ENCODE measurements at regions not wholly inside any gene's neighbourhood (a gene's known extent, or its start where the extent isn't known, plus 50 kb on each side); places are given as distances from the start of the nearest gene placed in this dataset.
"Not testable (repeated sequence)": the region's sequence is repeated elsewhere in the genome, so short reads cannot be mapped to it uniquely, and the experiment has no call there.

- peaks cover 10% of the 10 kb centered on the region for H3K9me3 Mint-ChIP-seq
- no peaks in the 10 kb centered on the region for H3K4me1 Mint-ChIP-seq (ENCODE audit: low read depth)
- CTCF ChIA-PET: no interaction called here
- intact Hi-C loops (cut with micrococcal nuclease): no loop called here
- no peaks in the 10 kb centered on the region for H3K36me3 Mint-ChIP-seq (ENCODE audit: low read depth)
- peaks cover 2% of the 10 kb centered on the region for H3K27me3 Mint-ChIP-seq (ENCODE audit: low read depth)
- no peak overlapping the region for H3K4me3 Mint-ChIP-seq
- DNase-seq: no peak
- H3K27ac Mint-ChIP-seq: no peak overlapping the region
Observed at GRCh38 chr12:19771858-19772257, 332.6 kb downstream of the AEBP2 start.

GRCh38 chr12:19772776-19773175, 333.5 kb downstream of the AEBP2 start:
- intact Hi-C loops (cut with micrococcal nuclease): no loop called here
- H3K9me3 Mint-ChIP-seq: peaks cover 10% of the 10 kb centered on the region
- CTCF ChIA-PET: no interaction called here
- no peak overlapping the region for H3K4me3 Mint-ChIP-seq
- H3K36me3 Mint-ChIP-seq (ENCODE audit: low read depth): no peaks in the 10 kb centered on the region
- H3K27me3 Mint-ChIP-seq (ENCODE audit: low read depth): peaks cover 2% of the 10 kb centered on the region
- H3K27ac Mint-ChIP-seq: no peak overlapping the region
- no peak for DNase-seq
- H3K4me1 Mint-ChIP-seq (ENCODE audit: low read depth): no peaks in the 10 kb centered on the region

GRCh38 chr12:19775241-19775640, 335.9 kb downstream of the AEBP2 start:
- Mint-ChIP-seq H3K4me1 (ENCODE audit: low read depth) (no peaks in the 10 kb centered on the region), H3K27ac (no peak overlapping the region), H3K4me3 (no peak overlapping the region), H3K27me3 (ENCODE audit: low read depth) (peaks cover 2% of the 10 kb centered on the region), H3K9me3 (peaks cover 10% of the 10 kb centered on the region), H3K36me3 (ENCODE audit: low read depth) (no peaks in the 10 kb centered on the region)
- intact Hi-C loops (cut with micrococcal nuclease): no loop called here
- no peak for DNase-seq
- CTCF ChIA-PET: no interaction called here

- H3K27me3 Mint-ChIP-seq (ENCODE audit: low read depth); intact Hi-C loops (cut with micrococcal nuclease); H3K27ac Mint-ChIP-seq; H3K36me3 Mint-ChIP-seq (ENCODE audit: low read depth); CTCF ChIA-PET; H3K4me1 Mint-ChIP-seq (ENCODE audit: low read depth); H3K4me3 Mint-ChIP-seq; DNase-seq; H3K9me3 Mint-ChIP-seq: not testable (repeated sequence)
Observed at GRCh38 chr12:19775976-19776375, 336.7 kb downstream of the AEBP2 start.

- no peak overlapping the region for H3K27ac Mint-ChIP-seq
- CTCF ChIA-PET: no interaction called here
Observed at GRCh38 chr12:19778172-19778571, 338.9 kb downstream of the AEBP2 start.

GRCh38 chr12:19778797-19779196, 339.5 kb downstream of the AEBP2 start:
- no peak overlapping the region for H3K4me3 Mint-ChIP-seq
- H3K27ac Mint-ChIP-seq: no peak overlapping the region
- H3K27me3 Mint-ChIP-seq (ENCODE audit: low read depth): peaks cover 2% of the 10 kb centered on the region
- intact Hi-C loops (cut with micrococcal nuclease): no loop called here
- no peaks in the 10 kb centered on the region for H3K4me1 Mint-ChIP-seq (ENCODE audit: low read depth)
- peaks cover 11% of the 10 kb centered on the region for H3K9me3 Mint-ChIP-seq
- no peak for DNase-seq
- no peaks in the 10 kb centered on the region for H3K36me3 Mint-ChIP-seq (ENCODE audit: low read depth)
- CTCF ChIA-PET: no interaction called here

More at GRCh38 chr12:19778172-19778571, 338.9 kb downstream of the AEBP2 start:
- Mint-ChIP-seq H3K27me3 (ENCODE audit: low read depth) (peaks cover 2% of the 10 kb centered on the region), H3K9me3 (peaks cover 10% of the 10 kb centered on the region), H3K4me3 (no peak overlapping the region), H3K4me1 (ENCODE audit: low read depth) (no peaks in the 10 kb centered on the region), H3K36me3 (ENCODE audit: low read depth) (no peaks in the 10 kb centered on the region)
- intact Hi-C loops (cut with micrococcal nuclease): no loop called here
- no peak for DNase-seq

GRCh38 chr12:19779395-19780056, 340.2 kb downstream of the AEBP2 start:
- H3K4me3 Mint-ChIP-seq: no peak overlapping the region
- H3K9me3 Mint-ChIP-seq: peaks cover 8% of the 10 kb centered on the region
- no peaks in the 10 kb centered on the region for H3K36me3 Mint-ChIP-seq (ENCODE audit: low read depth)
- no peak overlapping the region for H3K27ac Mint-ChIP-seq
- CTCF ChIA-PET: interaction anchor here (0.7 kb wide), 1 partner anchor 675 kb away, joined by 4 read pairs; no protein-coding TSS in a partner anchor
- DNase-seq: no peak
- H3K27me3 Mint-ChIP-seq (ENCODE audit: low read depth): peaks cover 2% of the 10 kb centered on the region
- intact Hi-C loops (cut with micrococcal nuclease): no loop called here
- H3K4me1 Mint-ChIP-seq (ENCODE audit: low read depth): no peaks in the 10 kb centered on the region

GRCh38 chr12:19780460-19780859, 341.2 kb downstream of the AEBP2 start:
- intact Hi-C loops (cut with micrococcal nuclease): no loop called here
- Mint-ChIP-seq H3K4me3 (no peak overlapping the region), H3K36me3 (ENCODE audit: low read depth) (no peaks in the 10 kb centered on the region), H3K27me3 (ENCODE audit: low read depth) (peaks cover 2% of the 10 kb centered on the region), H3K4me1 (ENCODE audit: low read depth) (no peaks in the 10 kb centered on the region), H3K9me3 (peaks cover 9% of the 10 kb centered on the region), H3K27ac (no peak overlapping the region)
- CTCF ChIA-PET: interaction anchor here (0.7 kb wide), 1 partner anchor 674 kb away, joined by 4 read pairs; no protein-coding TSS in a partner anchor
- DNase-seq: no peak

- no peak overlapping the region for H3K27ac Mint-ChIP-seq
- intact Hi-C loops (cut with micrococcal nuclease): no loop called here
- H3K36me3 Mint-ChIP-seq (ENCODE audit: low read depth): no peaks in the 10 kb centered on the region
- H3K4me1 Mint-ChIP-seq (ENCODE audit: low read depth): no peaks in the 10 kb centered on the region
- H3K27me3 Mint-ChIP-seq (ENCODE audit: low read depth): peaks cover 2% of the 10 kb centered on the region
- no peak for DNase-seq
- H3K4me3 Mint-ChIP-seq: no peak overlapping the region
- CTCF ChIA-PET: interaction anchor here (0.5 kb wide), 1 partner anchor 35 kb away, joined by 3 read pairs; no protein-coding TSS in a partner anchor
- H3K9me3 Mint-ChIP-seq: peaks cover 16% of the 10 kb centered on the region
Observed at GRCh38 chr12:19783547-19784444, 344.5 kb downstream of the AEBP2 start.

GRCh38 chr12:19792028-19792427, 352.7 kb downstream of the AEBP2 start:
- CTCF ChIA-PET: interaction anchor here (0.7 kb wide), 1 partner anchor 101 kb away, joined by 3 read pairs; no protein-coding TSS in a partner anchor
- peaks cover 6% of the 10 kb centered on the region for H3K9me3 Mint-ChIP-seq
- H3K27ac Mint-ChIP-seq: no peak overlapping the region
- peaks cover 3% of the 10 kb centered on the region for H3K27me3 Mint-ChIP-seq (ENCODE audit: low read depth)
- H3K4me1 Mint-ChIP-seq (ENCODE audit: low read depth): peaks cover 8% of the 10 kb centered on the region
- DNase-seq: no peak
- H3K4me3 Mint-ChIP-seq: no peak overlapping the region
- intact Hi-C loops (cut with micrococcal nuclease): no loop called here
- H3K36me3 Mint-ChIP-seq (ENCODE audit: low read depth): no peaks in the 10 kb centered on the region

GRCh38 chr12:19794116-19794515, 354.8 kb downstream of the AEBP2 start:
- Mint-ChIP-seq H3K4me3 (no peak overlapping the region), H3K27me3 (ENCODE audit: low read depth) (peaks cover 3% of the 10 kb centered on the region), H3K9me3 (no peaks in the 10 kb centered on the region), H3K4me1 (ENCODE audit: low read depth) (peaks cover 8% of the 10 kb centered on the region), H3K27ac (no peak overlapping the region), H3K36me3 (ENCODE audit: low read depth) (no peaks in the 10 kb centered on the region)
- intact Hi-C loops (cut with micrococcal nuclease): no loop called here
- no peak for DNase-seq
- CTCF ChIA-PET: no interaction called here

- no peak overlapping the region for H3K4me3 Mint-ChIP-seq
- H3K9me3 Mint-ChIP-seq: no peaks in the 10 kb centered on the region
- CTCF ChIA-PET: no interaction called here
- no peak overlapping the region for H3K27ac Mint-ChIP-seq
- no peak for DNase-seq
- H3K4me1 Mint-ChIP-seq (ENCODE audit: low read depth): peaks cover 4% of the 10 kb centered on the region
- no peaks in the 10 kb centered on the region for H3K27me3 Mint-ChIP-seq (ENCODE audit: low read depth)
- intact Hi-C loops (cut with micrococcal nuclease): no loop called here
- no peaks in the 10 kb centered on the region for H3K36me3 Mint-ChIP-seq (ENCODE audit: low read depth)
Observed at GRCh38 chr12:19799216-19799615, 359.9 kb downstream of the AEBP2 start.
